Smooth muscle cell (in vitro differentiated cells): ENCODE measurements at regions not wholly inside any gene's neighbourhood (a gene's known extent, or its start where the extent isn't known, plus 50 kb on each side); places are given as distances from the start of the nearest gene placed in this dataset.

Source experiments
- DNase-seq: peaks from one replicate; lab custom pipeline; 2025; ENCODE audit not compliant: unreplicated experiment; lab: John Stamatoyannopoulos, UW
- H2AFZ ChIP-seq: fragments of 200-600 bp; sonication (generic); 2 replicates; pipeline ENCODE4 v1.6.0; 2016; ENCODE audit warnings: antibody characterized with exemption, low read depth, mild to moderate bottlenecking
- H3F3A ChIP-seq: fragments of 200-600 bp; sonication (generic); 2 replicates; pipeline ENCODE4 v1.6.0; 2017; ENCODE audit warnings: antibody characterized with exemption, low read depth
- H3K27ac ChIP-seq: fragments of 200-600 bp; sonication (generic); 2 replicates; pipeline ENCODE4 v1.5.1; 2016; ENCODE audit warnings: low read depth, mild to moderate bottlenecking
- H3K27me3 ChIP-seq: fragments of 200-600 bp; sonication (generic); 2 replicates; pipeline ENCODE4 v1.6.1; 2016; ENCODE audit warnings: low read depth, mild to moderate bottlenecking
- H3K36me3 ChIP-seq: fragments of 200-600 bp; sonication (generic); 2 replicates; pipeline ENCODE4 v1.5.1; 2016; ENCODE audit warnings: low read depth
- H3K4me1 ChIP-seq: fragments of 200-600 bp; sonication (generic); 2 replicates; pipeline ENCODE4 v1.5.1; 2016; ENCODE audit warnings: low read depth
- H3K4me2 ChIP-seq: fragments of 200-600 bp; sonication (generic); 2 replicates; pipeline ENCODE4 v1.6.0; 2016; ENCODE audit warnings: mild to moderate bottlenecking
- H3K4me3 ChIP-seq: fragments of 200-600 bp; sonication (generic); 2 replicates; pipeline ENCODE4 v1.5.1; 2016; ENCODE audit warnings: mild to moderate bottlenecking
- H3K79me2 ChIP-seq: fragments of 200-600 bp; sonication (generic); 2 replicates; pipeline ENCODE4 v1.6.0; 2016; ENCODE audit warnings: low read depth, mild to moderate bottlenecking
- H3K9ac ChIP-seq: fragments of 200-600 bp; sonication (generic); 2 replicates; pipeline ENCODE4 v1.6.0; 2016; ENCODE audit warnings: low read depth
- H3K9me3 ChIP-seq: fragments of 200-600 bp; sonication (generic); replicated peaks from 2 replicates; pipeline ENCODE4 v1.5.1; 2016; ENCODE audit warnings: low read depth
- H4K20me1 ChIP-seq: fragments of 200-600 bp; sonication (generic); 2 replicates; pipeline ENCODE4 v1.6.0; 2016; ENCODE audit warnings: low read depth
- CTCF ChIP-seq: fragments of 200-600 bp; sonication (generic); IDR thresholded peaks from 2 replicates; pipeline ENCODE4 v1.5.1; 2017; ENCODE audit warnings: borderline replicate concordance, mild to moderate bottlenecking, antibody characterized with exemption; ENCODE audit not compliant: insufficient read depth, poor library complexity, severe bottlenecking
- WGBS: methylation state at CpG from one replicate; pipeline ENCODE4 v1.1.7; 2016; ENCODE audit warnings: low lambda C conversion rate; 5-methylcytosine and 5-hydroxymethylcytosine counted together

- Histone ChIP-seq H3K4me3 (no peak overlapping the region), H3K9me3 (no peaks in the 10 kb centered on the region), H3K9ac (no peak overlapping the region), H3K79me2 (no peaks in the 10 kb centered on the region), H3K4me2 (no peak overlapping the region), H4K20me1 (no peaks in the 10 kb centered on the region), H3F3A (no peaks in the 10 kb centered on the region), H3K27ac (no peak overlapping the region), H3K4me1 (no peaks in the 10 kb centered on the region), H3K27me3 (no peaks in the 10 kb centered on the region), H2AFZ (no peak overlapping the region), H3K36me3 (no peaks in the 10 kb centered on the region)
- WGBS: 84% methylated on average over 5 of the region's 5 CpGs
- no peak for TF ChIP-seq CTCF
- DNase-seq: no peak
These were observed 954.0 kb upstream of the MAP3K7 start for GRCh38 chr6:91540902-91541301.

- 79% methylated on average over 3 of the region's 3 CpGs for WGBS
- TF ChIP-seq CTCF: no peak
- DNase-seq: no peak
- Histone ChIP-seq H4K20me1 (no peaks in the 10 kb centered on the region), H3K79me2 (no peaks in the 10 kb centered on the region), H3K4me1 (no peaks in the 10 kb centered on the region), H3K36me3 (no peaks in the 10 kb centered on the region), H3K4me3 (no peak overlapping the region), H3K9me3 (no peaks in the 10 kb centered on the region), H2AFZ (no peak overlapping the region), H3K9ac (no peak overlapping the region), H3K4me2 (no peak overlapping the region), H3K27me3 (no peaks in the 10 kb centered on the region), H3K27ac (no peak overlapping the region), H3F3A (no peaks in the 10 kb centered on the region)
These were observed 952.6 kb upstream of the MAP3K7 start for GRCh38 chr6:91539456-91539855.

- Histone ChIP-seq H3K4me1 (no peaks in the 10 kb centered on the region), H3K9ac (no peak overlapping the region), H3F3A (no peaks in the 10 kb centered on the region), H2AFZ (no peak overlapping the region), H3K36me3 (no peaks in the 10 kb centered on the region), H3K27ac (no peak overlapping the region), H4K20me1 (no peaks in the 10 kb centered on the region), H3K27me3 (no peaks in the 10 kb centered on the region), H3K4me2 (no peak overlapping the region), H3K9me3 (no peaks in the 10 kb centered on the region), H3K79me2 (no peaks in the 10 kb centered on the region), H3K4me3 (no peak overlapping the region)
- TF ChIP-seq CTCF: no peak
- DNase-seq: no peak
- WGBS: 70% methylated on average over 4 of the region's 4 CpGs
These were observed 951.8 kb upstream of the MAP3K7 start for GRCh38 chr6:91538622-91539021.

- TF ChIP-seq CTCF: no peak
- no peak for DNase-seq
- no peaks in the 10 kb centered on the region for H3K36me3 ChIP-seq
- H2AFZ ChIP-seq: no peak overlapping the region
- H3K79me2 ChIP-seq: no peaks in the 10 kb centered on the region
- H3F3A ChIP-seq: no peaks in the 10 kb centered on the region
- H3K9me3 ChIP-seq: no peaks in the 10 kb centered on the region
- H3K4me3 ChIP-seq: no peak overlapping the region
- H3K27me3 ChIP-seq: no peaks in the 10 kb centered on the region
- H4K20me1 ChIP-seq: no peaks in the 10 kb centered on the region
- H3K9ac ChIP-seq: no peak overlapping the region
- no peaks in the 10 kb centered on the region for H3K4me1 ChIP-seq
- no peak overlapping the region for H3K4me2 ChIP-seq
- H3K27ac ChIP-seq: no peak overlapping the region
- WGBS: 39% methylated on average over 2 of the region's 2 CpGs
These were observed 947.7 kb upstream of the MAP3K7 start for GRCh38 chr6:91534614-91535013.
